Tibial nerve (tissue), 4 donors: ENCODE measurements at regions not wholly inside any gene's neighbourhood (a gene's known extent, or its start where the extent isn't known, plus 50 kb on each side); places are given as distances from the start of the nearest gene placed in this dataset.

Source experiments
- DNase-seq, 2 donors: peaks; one replicate each; pipeline ENCODE4 v3.0.0-alpha.2; 2019; ENCODE audit warnings: low spot score in 2 of 2
- H3K27ac ChIP-seq, 4 donors: fragments of 200-600 bp; sonication (generic) in 3 of 4; one replicate each; pipeline ENCODE4 v1.5.1; 2017 to 2019; ENCODE audit warnings: mild to moderate bottlenecking in 1 of 4
- H3K27me3 ChIP-seq, 2 donors: fragments of 200-600 bp; sonication (generic) in 1 of 2; one replicate each; pipeline versions ENCODE4 v1.5.1 to v1.6.0; 2017 to 2019
- H3K36me3 ChIP-seq, 3 donors: fragments of 200-600 bp; sonication (generic); one replicate each; pipeline ENCODE4 v1.5.1; 2018 to 2019
- H3K4me1 ChIP-seq, 4 donors: fragments of 200-600 bp; sonication (generic) in 3 of 4; one replicate each; pipeline ENCODE4 v1.5.1; 2017 to 2019
- H3K4me3 ChIP-seq, 4 donors: fragments of 200-600 bp; sonication (generic) in 3 of 4; one replicate each; pipeline ENCODE4 v1.5.1; 2017 to 2019; ENCODE audit warnings: mild to moderate bottlenecking in 1 of 4, moderate library complexity in 1 of 4
- H3K9me3 ChIP-seq, 4 donors: fragments of 200-600 bp; sonication (generic) in 3 of 4; one replicate each; pipeline ENCODE4 v1.5.1; 2017 to 2019
- CTCF ChIP-seq, 5 experiments: fragments of 200-600 bp in 3 of 5; fragments of 450-650 bp in 2 of 5; sonication (generic) in 3 of 5; IDR thresholded peaks; one replicate each; pipeline ENCODE4 v1.5.1; 2016 to 2019; ENCODE audit warnings: antibody characterized with exemption in 5 of 5, mild to moderate bottlenecking in 3 of 5, moderate library complexity in 2 of 5
- EP300 ChIP-seq, 2 donors: sonication (generic); formaldehyde crosslinking; IDR thresholded peaks; one replicate each; pipeline ENCODE4 v1.6.1; 2017; ENCODE audit warnings: antibody characterized with exemption in 2 of 2, mild to moderate bottlenecking in 1 of 2
- POLR2A ChIP-seq, 2 donors: fragments of 450-650 bp; IDR thresholded peaks; one replicate each; pipeline ENCODE4 v1.6.1; 2017; ENCODE audit warnings: antibody characterized with exemption in 2 of 2, mild to moderate bottlenecking in 2 of 2, moderate library complexity in 2 of 2
- WGBS, 2 donors: methylation state at CpG; one replicate each; pipeline ENCODE4 v1.1.5; 2018; 5-methylcytosine and 5-hydroxymethylcytosine counted together

DNA sequence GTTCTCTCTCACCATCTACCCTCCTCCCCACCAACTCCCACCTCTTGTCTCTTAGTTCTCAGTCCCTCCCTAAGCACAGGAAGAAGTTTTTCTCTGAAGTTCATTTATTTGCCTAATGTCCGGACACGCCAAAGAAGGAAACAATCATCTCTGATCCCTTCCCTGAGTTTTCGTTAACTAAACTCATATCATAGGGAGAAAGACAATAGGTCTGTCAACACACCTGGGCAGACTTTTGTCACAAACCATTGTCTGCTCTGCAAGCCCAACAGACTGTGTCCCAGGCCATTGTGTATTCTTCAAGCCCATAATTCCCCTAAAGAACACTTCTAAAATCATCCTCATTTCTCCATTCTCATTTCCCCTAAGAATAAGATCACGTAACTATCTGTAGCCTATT is 691.0 kb upstream of the MBL2 start:
- Histone ChIP-seq H3K27ac (no peak overlapping the region), H3K4me1 (no peaks in the 10 kb centered on the region), H3K9me3 (no peaks in the 10 kb centered on the region), H3K27me3 (no peaks in the 10 kb centered on the region), H3K36me3 (no peaks in the 10 kb centered on the region), H3K4me3 (no peak overlapping the region)
- TF ChIP-seq POLR2A (IDR thresholded peaks at IDR 0.05) (no peak), CTCF (IDR thresholded peaks at IDR 0.05) (no peak), EP300 (IDR thresholded peaks at IDR 0.05) (no peak)
- DNase-seq, result no peak
- 86% methylated on average over 4 of the region's 4 CpGs for WGBS, 2 donors

DNA sequence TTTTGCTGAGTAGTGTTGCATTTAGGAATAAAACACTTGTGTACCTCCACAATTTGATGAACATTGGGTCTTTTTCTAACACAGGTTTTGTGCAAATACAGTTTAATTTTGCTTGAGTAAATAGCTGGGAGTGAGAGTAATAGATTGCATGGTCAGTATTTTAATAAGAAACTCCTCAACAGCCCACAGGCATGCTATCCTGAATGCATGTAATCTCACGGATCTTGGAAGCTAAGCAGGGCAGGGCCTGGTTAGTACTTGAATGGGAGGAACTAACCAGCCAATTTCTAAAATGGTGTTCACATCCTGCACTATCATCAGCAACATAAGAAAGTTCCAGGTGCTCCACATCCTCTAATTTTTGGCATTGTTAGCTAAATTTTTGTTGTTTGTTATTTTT is 685.4 kb upstream of the MBL2 start:
- Histone ChIP-seq H3K4me3 (no peak overlapping the region), H3K36me3 (no peaks in the 10 kb centered on the region), H3K27ac (no peak overlapping the region), H3K27me3 (no peaks in the 10 kb centered on the region), H3K4me1 (no peaks in the 10 kb centered on the region), H3K9me3 (no peaks in the 10 kb centered on the region)
- TF ChIP-seq CTCF (IDR thresholded peaks at IDR 0.05) (no peak), EP300 (IDR thresholded peaks at IDR 0.05) (no peak), POLR2A (IDR thresholded peaks at IDR 0.05) (no peak)
- 66 to 81% methylated on average over 1 of the region's 1 CpG for WGBS, 2 donors
- DNase-seq, result no peak

DNA sequence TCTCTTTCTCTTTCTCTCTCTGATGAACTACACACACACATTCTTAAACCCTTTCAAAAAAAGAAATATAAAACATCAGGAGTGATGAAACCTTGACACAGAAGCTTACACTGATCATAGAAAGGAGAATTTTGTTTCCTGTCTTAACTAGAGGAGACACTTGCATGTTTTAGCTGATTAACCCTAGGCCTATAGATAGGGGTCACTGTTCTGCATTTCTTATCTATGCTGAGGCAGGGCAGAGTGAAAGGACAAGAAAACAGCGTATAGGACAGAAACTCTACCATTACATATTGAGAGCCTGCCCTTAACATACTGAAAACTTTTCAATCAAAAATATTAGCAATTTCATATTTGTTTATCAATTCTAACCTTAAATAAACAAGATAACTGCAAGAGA is 680.6 kb upstream of the MBL2 start:
- Histone ChIP-seq H3K9me3 (peaks cover 0 to 3% (median 0%) of the 10 kb centered on the region in 4 donors), H3K36me3 (no peaks in the 10 kb centered on the region), H3K27ac (no peak overlapping the region), H3K27me3 (no peaks in the 10 kb centered on the region), H3K4me3 (no peak overlapping the region), H3K4me1 (no peaks in the 10 kb centered on the region)
- no peak for DNase-seq
- 73 to 74% methylated on average over 1 of the region's 1 CpG for WGBS, 2 donors
- TF ChIP-seq EP300 (IDR thresholded peaks at IDR 0.05) (no peak), POLR2A (IDR thresholded peaks at IDR 0.05) (no peak), CTCF (IDR thresholded peaks at IDR 0.05) (no peak)

GRCh38 chr10:53447576-53447975 is 675.0 kb upstream of the MBL2 start:
- DNase-seq, result no peak
- no peak overlapping the region for H3K27ac ChIP-seq
- no peaks in the 10 kb centered on the region for H3K4me1 ChIP-seq
- H3K4me3 ChIP-seq, result no peak overlapping the region
- WGBS, 2 donors, result 78 to 90% methylated on average over 1 of the region's 1 CpG
- peaks cover 0 to 3% (median 0%) of the 10 kb centered on the region in 4 donors for H3K9me3 ChIP-seq
- H3K36me3 ChIP-seq, result no peaks in the 10 kb centered on the region
- no peak for TF ChIP-seq CTCF (IDR thresholded peaks at IDR 0.05)
- TF ChIP-seq POLR2A (IDR thresholded peaks at IDR 0.05), result no peak
- TF ChIP-seq EP300 (IDR thresholded peaks at IDR 0.05), result no peak
- no peaks in the 10 kb centered on the region for H3K27me3 ChIP-seq

DNA sequence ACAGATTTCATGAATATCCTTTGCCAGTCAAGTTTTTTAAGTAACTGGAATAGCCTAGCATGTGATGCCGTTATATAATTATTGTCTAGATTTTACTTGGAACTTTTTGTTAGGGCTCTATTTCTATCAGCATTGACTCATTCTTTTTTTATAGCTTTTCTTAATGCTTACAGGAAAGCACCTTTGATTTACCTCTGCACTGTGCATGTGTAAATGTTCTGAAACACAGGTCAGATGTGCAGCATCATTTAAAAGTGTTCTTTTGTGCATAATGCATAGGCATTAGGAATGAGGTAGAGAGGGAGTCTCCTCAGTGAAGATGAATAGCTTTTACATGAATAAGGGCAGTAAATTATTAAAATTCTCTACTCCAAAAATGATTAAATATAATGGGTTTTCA is 669.3 kb upstream of the MBL2 start:
- WGBS, 2 donors, result 71% methylated on average over 1 of the region's 1 CpG
- Histone ChIP-seq H3K36me3 (no peaks in the 10 kb centered on the region), H3K9me3 (no peaks in the 10 kb centered on the region), H3K27me3 (no peaks in the 10 kb centered on the region), H3K4me3 (no peak overlapping the region), H3K4me1 (no peaks in the 10 kb centered on the region), H3K27ac (no peak overlapping the region)
- DNase-seq, result no peak
- no peak for TF ChIP-seq EP300 (IDR thresholded peaks at IDR 0.05)
- no peak for TF ChIP-seq POLR2A (IDR thresholded peaks at IDR 0.05)
- TF ChIP-seq CTCF (IDR thresholded peaks at IDR 0.05), result no peak
